K562 (cell line): ENCODE measurements at regions not wholly inside any gene's neighbourhood (a gene's known extent, or its start where the extent isn't known, plus 50 kb on each side); places are given as distances from the start of the nearest gene placed in this dataset.
A peak's percentile ranks its signal among the peaks of the same experiment; 100 is the strongest.
"Not testable (repeated sequence)": the region's sequence is repeated elsewhere in the genome, so short reads cannot be mapped to it uniquely, and the experiment has no call there.

ENCODE experiments used
- ETV1 ChIP-seq: fragments of 450-650 bp; conservative IDR thresholded peaks from 2 replicates; pipeline ENCODE4 v1.6.1; 2016; ENCODE audit warnings: missing genetic modification characterization, control low read depth, low read depth, missing compliant biosample characterization
- HCFC1 ChIP-seq: IDR thresholded peaks from 2 replicates; pipeline ENCODE4 v1.6.1; 2012; ENCODE audit warnings: low read depth, low read length, improper control_type of control experiment
- MTA2 ChIP-seq: fragments of 450-650 bp; IDR thresholded peaks from 2 replicates; pipeline ENCODE4 v1.6.1; 2016; ENCODE audit warnings: low read depth
- NCOA1 ChIP-seq: fragments of 450-650 bp; IDR thresholded peaks from 2 replicates; pipeline ENCODE4 v1.6.1; 2016; ENCODE audit warnings: low read depth
- NR2C1 ChIP-seq, 2 experiments: fragments of 450-650 bp; IDR thresholded peaks; 2 replicates each; pipeline ENCODE4 v1.6.1; 2017; ENCODE audit warnings: mild to moderate bottlenecking in 2 of 2, antibody characterized with exemption in 1 of 2, inconsistent platforms in 1 of 2, missing compliant biosample characterization in 1 of 2, missing genetic modification characterization in 1 of 2
- NR2C2 ChIP-seq, 2 experiments: fragments of 200-800 bp in 1 of 2; sonication (Bioruptor generic) in 1 of 2; sonication (generic) in 1 of 2; formaldehyde crosslinking in 1 of 2; IDR thresholded peaks; 2 replicates each; pipeline versions ENCODE4 v1.6.1 to v1.8.0; 2016 to 2022; ENCODE audit warnings: mild to moderate bottlenecking in 1 of 2, missing compliant biosample characterization in 1 of 2, missing genetic modification characterization in 1 of 2, missing genetic modification reagents in 1 of 2
- NRF1 ChIP-seq, 2 experiments: fragments of 450-650 bp; IDR thresholded peaks in 1 of 2; conservative IDR thresholded peaks in 1 of 2; 2 replicates each; pipeline ENCODE4 v1.6.1; 2014; ENCODE audit warnings: mild to moderate bottlenecking in 2 of 2
- SMAD4 ChIP-seq: fragments of 250-450 bp; sonication (Bioruptor Pico); conservative IDR thresholded peaks from 2 replicates; pipeline ENCODE4 v1.8.0; 2021; ENCODE audit warnings: inconsistent platforms, mild to moderate bottlenecking, moderate library complexity
- SUPT5H ChIP-seq: fragments of 450-650 bp; IDR thresholded peaks from 2 replicates; pipeline ENCODE4 v1.6.1; 2016
- ZBTB40 ChIP-seq, 2 experiments: fragments of 450-650 bp in 1 of 2; sonication (generic) in 1 of 2; formaldehyde crosslinking in 1 of 2; IDR thresholded peaks; 2 replicates each; pipeline versions ENCODE4 v1.7.1 to v1.9.0; 2016 to 2022; ENCODE audit warnings: inconsistent platforms in 1 of 2, mild to moderate bottlenecking in 1 of 2, missing genetic modification reagents in 1 of 2
- ZSCAN29 ChIP-seq: fragments of 450-650 bp; IDR thresholded peaks from 2 replicates; pipeline ENCODE4 v1.6.1; 2017

- TF ChIP-seq NR2C1 (IDR thresholded peaks at IDR 0.05) = peak; percentile 99
- peak; percentile 99 for TF ChIP-seq NR2C1 (tag; IDR thresholded peaks at IDR 0.05)
- peak; percentile 60 for TF ChIP-seq ETV1
- TF ChIP-seq NRF1 (conservative IDR thresholded peaks at IDR 0.05 in 1 of 2, IDR thresholded peaks at IDR 0.05 in 1 of 2) = peak; percentile 65 to 68
- TF ChIP-seq ZSCAN29 = peak; percentile 85; the same call in 1 of the 2 replicates
- peak; percentile 96 for TF ChIP-seq ZBTB40 (IDR thresholded peaks at IDR 0.05)
- TF ChIP-seq ZBTB40 (CRISPR knock-in tag; IDR thresholded peaks at IDR 0.05) = not testable (repeated sequence)
- peak; percentile 97 for TF ChIP-seq NR2C2 (CRISPR knock-in tag; IDR thresholded peaks at IDR 0.05)
- TF ChIP-seq NR2C2 (tag; IDR thresholded peaks at IDR 0.05) = peak; percentile 97
- peak; percentile 55; the same call in 1 of the 2 replicates for TF ChIP-seq SMAD4 (CRISPR knock-in tag)
- TF ChIP-seq HCFC1 = peak; percentile 64
- TF ChIP-seq SUPT5H = peak; percentile 72
- TF ChIP-seq NCOA1 = peak; percentile 88
- TF ChIP-seq MTA2 = peak; percentile 64
- TF ChIP-seq, all 486 proteins: peak for 73; not testable (repeated sequence) for 413
These were observed 96.3 kb upstream of the SAMD11 start (continued) for GRCh38 chr1:827211-828063.
